Urothelium cell line (cell line): ENCODE measurements at regions not wholly inside any gene's neighbourhood (a gene's known extent, or its start where the extent isn't known, plus 50 kb on each side); places are given as distances from the start of the nearest gene placed in this dataset.

Experiments
- DNase-seq: peaks from one replicate; pipeline ENCODE4 v3.0.0; 2011; ENCODE audit warnings: low spot score, mixed read lengths
- FAIRE-seq: peaks from 2 replicates; lab custom pipeline; 2011; peaks lifted over from hg19 to GRCh38; lab: Jason Lieb, UNC

- no peak for FAIRE-seq
These were observed 1142.9 kb upstream of the PABPC4L start for GRCh38 chr4:135344492-135344891.

GRCh38 chr4:135338181-135338580 is 1136.6 kb upstream of the PABPC4L start:
- no peak for FAIRE-seq
- DNase-seq, result no peak

More at GRCh38 chr4:135344492-135344891, 1142.9 kb upstream of the PABPC4L start:
- DNase-seq, result no peak

- no peak for DNase-seq
- FAIRE-seq, result no peak
These were observed 1123.7 kb upstream of the PABPC4L start for GRCh38 chr4:135325264-135325663.

GRCh38 chr4:135319685-135320084 is 1118.1 kb upstream of the PABPC4L start:
- DNase-seq, result no peak
- FAIRE-seq, result no peak

GRCh38 chr4:135316266-135316779 is 1114.7 kb upstream of the PABPC4L start:
- DNase-seq, result no peak
- FAIRE-seq, result no peak

GRCh38 chr4:135290136-135290535 is 1088.5 kb upstream of the PABPC4L start:
- DNase-seq (no peak), FAIRE-seq (no peak)

- DNase-seq (no peak), FAIRE-seq (no peak)
These were observed 1082.3 kb upstream of the PABPC4L start for GRCh38 chr4:135283934-135284333.

GRCh38 chr4:135282676-135283075 is 1081.1 kb upstream of the PABPC4L start:
- DNase-seq, result no peak
- no peak for FAIRE-seq

GRCh38 chr4:135281230-135281629 is 1079.6 kb upstream of the PABPC4L start:
- DNase-seq, result no peak
- FAIRE-seq, result no peak

- FAIRE-seq, result no peak
These were observed 1076.4 kb upstream of the PABPC4L start for GRCh38 chr4:135277980-135278315.

GRCh38 chr4:135277068-135277979 is 1075.7 kb upstream of the PABPC4L start:
- DNase-seq (peak; percentile 20), FAIRE-seq (no peak)

More at GRCh38 chr4:135277980-135278315, 1076.4 kb upstream of the PABPC4L start:
- DNase-seq, result peak; percentile 1

- FAIRE-seq, result no peak
- DNase-seq, result no peak
These were observed 1072.8 kb upstream of the PABPC4L start for GRCh38 chr4:135274416-135274815.

GRCh38 chr4:135269125-135269890 is 1067.7 kb upstream of the PABPC4L start:
- no peak for FAIRE-seq
- DNase-seq, result no peak

GRCh38 chr4:135268369-135268768 is 1066.8 kb upstream of the PABPC4L start:
- FAIRE-seq (no peak), DNase-seq (no peak)

- FAIRE-seq, result no peak
- DNase-seq, result no peak
These were observed 1065.7 kb upstream of the PABPC4L start for GRCh38 chr4:135267148-135267865.

- no peak for FAIRE-seq
- no peak for DNase-seq
These were observed 1054.5 kb upstream of the PABPC4L start for GRCh38 chr4:135256111-135256510.

GRCh38 chr4:135250040-135250439 is 1048.5 kb upstream of the PABPC4L start:
- FAIRE-seq, result no peak
- DNase-seq, result no peak

GRCh38 chr4:135249024-135249423 is 1047.4 kb upstream of the PABPC4L start:
- DNase-seq (no peak), FAIRE-seq (no peak)

- no peak for DNase-seq
- no peak for FAIRE-seq
These were observed 1043.1 kb upstream of the PABPC4L start for GRCh38 chr4:135244696-135245095.

- no peak for DNase-seq
These were observed 1042.5 kb upstream of the PABPC4L start for GRCh38 chr4:135244056-135244455.

GRCh38 chr4:135240796-135241195 is 1039.2 kb upstream of the PABPC4L start:
- FAIRE-seq, result no peak
- no peak for DNase-seq

More at GRCh38 chr4:135244056-135244455, 1042.5 kb upstream of the PABPC4L start:
- FAIRE-seq, result no peak
